WI38 (cell line): ENCODE measurements at regions not wholly inside any gene's neighbourhood (a gene's known extent, or its start where the extent isn't known, plus 50 kb on each side); places are given as distances from the start of the nearest gene placed in this dataset.
"Not testable (repeated sequence)": the region's sequence is repeated elsewhere in the genome, so short reads cannot be mapped to it uniquely, and the experiment has no call there.

Source experiments
- H3K4me3 ChIP-seq: 2 replicates; pipeline ENCODE4 v1.5.1; 2011; ENCODE audit warnings: low read depth, mild to moderate bottlenecking, control low read depth, low read length
- CTCF ChIP-seq: IDR thresholded peaks from 2 replicates; pipeline ENCODE4 v1.5.1; 2012; ENCODE audit warnings: low read depth, mild to moderate bottlenecking, control low read depth, low read length

DNA sequence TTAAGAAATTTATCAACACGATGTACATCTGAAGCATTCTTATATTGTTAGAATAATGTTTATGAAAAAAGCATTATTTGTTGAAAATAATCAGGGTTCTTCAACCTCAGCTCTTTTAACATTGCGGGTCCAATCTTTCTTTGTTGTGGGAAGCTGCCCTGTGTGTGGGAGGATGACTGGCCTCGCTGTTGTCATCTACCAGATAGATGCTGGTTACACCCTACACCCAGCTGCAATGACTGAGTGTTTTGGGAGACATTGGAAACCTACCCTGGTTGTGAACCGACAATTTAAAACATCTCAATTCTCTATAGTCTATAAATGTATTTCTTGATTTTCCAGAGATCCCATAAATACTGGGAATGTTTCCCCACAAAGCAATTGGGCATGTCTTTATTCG is 794.2 kb upstream of the CDH10 start:
- no peak for TF ChIP-seq CTCF
- no peak overlapping the region for H3K4me3 ChIP-seq

GRCh38 chr5:25438375-25438774 is 793.6 kb upstream of the CDH10 start:
- not testable (repeated sequence) for H3K4me3 ChIP-seq

DNA sequence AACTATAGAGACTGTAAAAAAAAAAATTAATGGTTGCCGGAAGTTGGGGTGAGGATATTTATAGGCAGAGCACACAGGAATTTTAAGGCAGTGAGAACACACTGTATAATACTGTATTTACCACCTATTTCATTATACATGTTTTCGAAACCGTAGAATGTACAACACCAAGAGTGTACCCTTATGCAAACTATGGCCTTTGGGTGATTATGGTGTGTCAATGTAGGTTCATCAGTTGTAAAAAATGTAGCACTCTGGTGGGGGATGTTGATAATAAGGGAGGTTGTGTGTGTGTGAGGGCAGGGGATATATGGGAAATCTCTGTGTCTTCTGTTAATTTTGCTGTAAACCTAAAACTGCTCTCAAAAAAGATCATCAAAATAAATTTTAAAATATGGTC is 791.7 kb upstream of the CDH10 start:
- H3K4me3 ChIP-seq = no peak overlapping the region
- TF ChIP-seq CTCF = no peak

DNA sequence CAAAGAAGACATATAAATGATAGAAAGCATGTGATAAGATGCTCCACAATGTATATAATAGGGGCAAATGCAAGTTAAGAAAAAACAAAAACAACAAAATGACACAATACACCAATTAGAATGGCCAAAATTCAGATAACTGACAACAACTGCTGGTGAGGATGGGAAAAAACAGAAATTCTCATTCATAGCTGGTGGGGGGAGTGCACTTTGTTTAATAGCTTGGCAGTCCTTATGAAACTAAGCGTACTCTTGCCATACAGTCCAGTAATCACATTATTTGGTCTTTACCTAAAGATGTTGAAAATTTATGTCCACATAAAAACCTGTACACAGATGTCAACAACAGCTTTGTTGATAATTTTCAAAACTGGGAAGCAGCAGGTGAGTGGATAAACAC is 791.1 kb upstream of the CDH10 start:
- TF ChIP-seq CTCF = no peak
- H3K4me3 ChIP-seq = no peak overlapping the region

GRCh38 chr5:25427240-25427639 is 782.5 kb upstream of the CDH10 start:
- H3K4me3 ChIP-seq = no peak overlapping the region
- no peak for TF ChIP-seq CTCF

GRCh38 chr5:25423271-25423670 is 778.5 kb upstream of the CDH10 start:
- TF ChIP-seq CTCF = no peak

GRCh38 chr5:25419684-25420083 is 774.9 kb upstream of the CDH10 start:
- no peak for TF ChIP-seq CTCF

More at GRCh38 chr5:25423271-25423670, 778.5 kb upstream of the CDH10 start:
- no peak overlapping the region for H3K4me3 ChIP-seq

GRCh38 chr5:25418978-25419377 is 774.2 kb upstream of the CDH10 start:
- no peak overlapping the region for H3K4me3 ChIP-seq
- no peak for TF ChIP-seq CTCF

More at GRCh38 chr5:25419684-25420083, 774.9 kb upstream of the CDH10 start:
- no peak overlapping the region for H3K4me3 ChIP-seq
